CD14-positive monocyte (primary cell): ENCODE measurements at regions not wholly inside any gene's neighbourhood (a gene's known extent, or its start where the extent isn't known, plus 50 kb on each side); places are given as distances from the start of the nearest gene placed in this dataset.
"Not testable (repeated sequence)": the region's sequence is repeated elsewhere in the genome, so short reads cannot be mapped to it uniquely, and the experiment has no call there.

Experiments
- DNase-seq, 3 donors: peaks; one replicate each; pipeline ENCODE4 v3.0.0-alpha.2; 2011 to 2022
- H2AFZ ChIP-seq: 2 replicates; pipeline ENCODE4 v1.6.0; 2012; ENCODE audit warnings: mild to moderate bottlenecking, low read depth, low read length, inconsistent platforms; ENCODE audit not compliant: insufficient read depth, poor library complexity, severe bottlenecking
- H3K27ac ChIP-seq, 2 donors: 1 replicate in 1 of 2; 2 replicates in 1 of 2; pipeline ENCODE4 v1.5.1; 2012 to 2013; ENCODE audit warnings: low read length in 2 of 2, control low read depth in 1 of 2, inconsistent platforms in 1 of 2, low read depth in 1 of 2, mild to moderate bottlenecking in 1 of 2
- H3K27me3 ChIP-seq, 2 donors: one replicate each; pipeline versions ENCODE4 v1.6.0 to v1.6.1; 2011 to 2013; ENCODE audit warnings: low read length in 2 of 2; ENCODE audit not compliant: control insufficient read depth in 2 of 2, insufficient read depth in 2 of 2
- H3K36me3 ChIP-seq, 2 donors: replicated peaks in 1 of 2; 1 replicate in 1 of 2; 2 replicates in 1 of 2; pipeline versions ENCODE4 v1.5.1 to v1.6.1; 2012 to 2013; ENCODE audit warnings: low read length in 2 of 2, control low read depth in 1 of 2, inconsistent platforms in 1 of 2, mild to moderate bottlenecking in 1 of 2; ENCODE audit not compliant: insufficient read depth in 2 of 2, control insufficient read depth in 1 of 2
- H3K4me1 ChIP-seq, 2 donors: 1 replicate in 1 of 2; 2 replicates in 1 of 2; pipeline versions ENCODE4 v1.5.1 to v1.6.1; 2012 to 2013; ENCODE audit warnings: low read length in 2 of 2, control low read depth in 1 of 2, inconsistent platforms in 1 of 2, mild to moderate bottlenecking in 1 of 2, moderate library complexity in 1 of 2; ENCODE audit not compliant: insufficient read depth in 2 of 2, control insufficient read depth in 1 of 2
- H3K4me2 ChIP-seq: replicated peaks from 2 replicates; pipeline ENCODE3; 2012; ENCODE audit warnings: low read length, moderate library complexity, mild to moderate bottlenecking; ENCODE audit not compliant: poor library complexity, severe bottlenecking; ENCODE audit errors: extremely low read depth
- H3K4me3 ChIP-seq, 3 experiments: fragments of 200-600 bp in 1 of 3; sonication (generic) in 1 of 3; replicated peaks in 1 of 3; 1 replicate in 2 of 3; 2 replicates in 1 of 3; pipeline ENCODE4 v1.5.1; 2011 to 2013; ENCODE audit warnings: low read length in 3 of 3, mild to moderate bottlenecking in 3 of 3, control low read depth in 2 of 3, low read depth in 2 of 3, inconsistent platforms in 1 of 3, moderate library complexity in 1 of 3
- H3K79me2 ChIP-seq: 2 replicates; pipeline ENCODE4 v1.6.0; 2012; ENCODE audit warnings: mild to moderate bottlenecking, control low read depth, inconsistent platforms, low read length, moderate library complexity; ENCODE audit not compliant: insufficient read depth
- H3K9ac ChIP-seq: 2 replicates; pipeline ENCODE4 v1.6.0; 2017; ENCODE audit warnings: low read length, mild to moderate bottlenecking; ENCODE audit not compliant: insufficient read depth, poor library complexity, severe bottlenecking
- H3K9me3 ChIP-seq, 2 donors: replicated peaks in 1 of 2; 1 replicate in 1 of 2; 2 replicates in 1 of 2; pipeline versions ENCODE4 v1.5.1 to v1.6.1; 2012 to 2013; ENCODE audit warnings: low read length in 2 of 2, control low read depth in 1 of 2; ENCODE audit not compliant: control insufficient read depth in 1 of 2, insufficient read depth in 1 of 2
- H4K20me1 ChIP-seq: 2 replicates; pipeline ENCODE4 v1.6.0; 2012; ENCODE audit warnings: mild to moderate bottlenecking, low read length, control low read depth, moderate library complexity; ENCODE audit not compliant: insufficient read depth
- H3K27ac Mint-ChIP-seq, 7 donors: one replicate each; pipeline ENCODE4 v1.8.0; 2020; ENCODE audit warnings: mild to moderate bottlenecking in 7 of 7, mixed read lengths in 7 of 7, moderate library complexity in 6 of 7, inconsistent platforms in 2 of 7
- H3K27me3 Mint-ChIP-seq, 3 donors: one replicate each; pipeline ENCODE4 v1.8.0; 2021 to 2022; ENCODE audit warnings: low read depth in 3 of 3, mild to moderate bottlenecking in 3 of 3, mixed read lengths in 3 of 3, moderate library complexity in 3 of 3, inconsistent platforms in 1 of 3
- H3K36me3 Mint-ChIP-seq, 2 donors: one replicate each; pipeline ENCODE4 v1.8.0; 2020; ENCODE audit warnings: mixed read lengths in 2 of 2, inconsistent platforms in 1 of 2, mild to moderate bottlenecking in 1 of 2
- H3K4me1 Mint-ChIP-seq: one replicate; pipeline ENCODE4 v1.8.0; 2020; ENCODE audit warnings: mild to moderate bottlenecking, mixed read lengths
- H3K4me3 Mint-ChIP-seq, 2 donors: one replicate each; pipeline ENCODE4 v1.8.0; 2020; ENCODE audit warnings: mild to moderate bottlenecking in 2 of 2, mixed read lengths in 2 of 2, moderate library complexity in 1 of 2
- H3K9me3 Mint-ChIP-seq, 7 donors: one replicate each; pipeline ENCODE4 v1.8.0; 2020 to 2022; ENCODE audit warnings: mixed read lengths in 7 of 7, mild to moderate bottlenecking in 6 of 7, moderate library complexity in 6 of 7, inconsistent platforms in 2 of 7
- WGBS: methylation state at CpG from one replicate; pipeline ENCODE4 v1.1.5; 2013; ENCODE audit warnings: missing lambda C conversion rate; ENCODE audit not compliant: insufficient coverage; 5-methylcytosine and 5-hydroxymethylcytosine counted together
- intact Hi-C, 2 donors: fragments of 100-400 bp; cut with micrococcal nuclease; formaldehyde crosslinking; loops; one replicate each; pipeline versions ENCODE4 v1.15.0 to v1.15.1; 2023
- TF ChIP-seq, protein P1 (sequence below): fragments of 200-600 bp; IDR thresholded peaks from one replicate; pipeline ENCODE4 v1.8.0; 2022; ENCODE audit warnings: antibody characterized with exemption, mild to moderate bottlenecking

DNA sequence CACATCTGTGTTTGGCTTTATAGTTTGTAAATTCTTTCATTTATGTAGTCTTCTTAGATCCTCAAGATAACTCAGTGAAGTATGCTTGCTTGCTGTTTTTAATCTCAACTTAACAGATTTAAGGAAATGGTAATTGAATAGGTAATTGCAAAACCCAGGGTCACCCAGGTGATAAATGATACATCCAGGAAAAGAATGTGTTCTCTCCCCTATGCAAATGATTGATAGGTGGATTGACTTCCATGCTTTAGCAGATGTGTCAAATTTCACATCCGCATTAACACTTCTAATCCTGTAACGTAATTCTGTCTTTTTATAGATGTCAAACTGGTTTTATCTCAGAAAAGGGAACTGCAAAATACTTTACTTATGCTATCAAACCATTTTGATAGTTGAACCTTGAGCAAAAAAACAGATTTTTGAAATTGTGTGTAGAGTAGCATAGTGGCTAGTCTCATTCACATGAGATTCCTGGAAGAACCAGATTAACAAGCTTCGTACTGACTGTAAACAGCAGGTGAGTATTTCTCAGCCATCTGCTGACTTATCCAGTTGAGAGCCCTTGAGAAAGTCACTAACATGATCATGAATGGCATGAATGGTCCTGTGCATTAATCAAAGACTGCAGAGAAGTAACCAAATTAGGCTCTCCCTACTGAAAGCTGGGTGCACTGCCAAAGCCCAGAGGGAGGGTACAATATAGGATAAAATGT, 86.7 kb upstream of the PAM start:
- Histone ChIP-seq H3K9me3 (no peaks in the 10 kb centered on the region), H3K9ac (no peak overlapping the region), H2AFZ (no peak overlapping the region), H3K36me3 (no peaks in the 10 kb centered on the region), H3K4me2 (no peak overlapping the region), H3K27me3 (no peaks in the 10 kb centered on the region), H3K27ac (no peak overlapping the region), H3K79me2 (no peaks in the 10 kb centered on the region), H3K4me1 (no peaks in the 10 kb centered on the region), H3K4me3 (no peak overlapping the region), H4K20me1 (no peaks in the 10 kb centered on the region)
- H3K27me3 Mint-ChIP-seq: peaks cover 0 to 5% (median 2%) of the 10 kb centered on the region in 3 donors
- H3K36me3 Mint-ChIP-seq: no peaks in the 10 kb centered on the region
- H3K4me3 Mint-ChIP-seq: no peak overlapping the region
- TF ChIP-seq, protein P1, sequence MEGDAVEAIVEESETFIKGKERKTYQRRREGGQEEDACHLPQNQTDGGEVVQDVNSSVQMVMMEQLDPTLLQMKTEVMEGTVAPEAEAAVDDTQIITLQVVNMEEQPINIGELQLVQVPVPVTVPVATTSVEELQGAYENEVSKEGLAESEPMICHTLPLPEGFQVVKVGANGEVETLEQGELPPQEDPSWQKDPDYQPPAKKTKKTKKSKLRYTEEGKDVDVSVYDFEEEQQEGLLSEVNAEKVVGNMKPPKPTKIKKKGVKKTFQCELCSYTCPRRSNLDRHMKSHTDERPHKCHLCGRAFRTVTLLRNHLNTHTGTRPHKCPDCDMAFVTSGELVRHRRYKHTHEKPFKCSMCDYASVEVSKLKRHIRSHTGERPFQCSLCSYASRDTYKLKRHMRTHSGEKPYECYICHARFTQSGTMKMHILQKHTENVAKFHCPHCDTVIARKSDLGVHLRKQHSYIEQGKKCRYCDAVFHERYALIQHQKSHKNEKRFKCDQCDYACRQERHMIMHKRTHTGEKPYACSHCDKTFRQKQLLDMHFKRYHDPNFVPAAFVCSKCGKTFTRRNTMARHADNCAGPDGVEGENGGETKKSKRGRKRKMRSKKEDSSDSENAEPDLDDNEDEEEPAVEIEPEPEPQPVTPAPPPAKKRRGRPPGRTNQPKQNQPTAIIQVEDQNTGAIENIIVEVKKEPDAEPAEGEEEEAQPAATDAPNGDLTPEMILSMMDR: no peak
- H3K27ac Mint-ChIP-seq: no peak overlapping the region
- no peaks in the 10 kb centered on the region for H3K4me1 Mint-ChIP-seq
- no peak for DNase-seq
- H3K9me3 Mint-ChIP-seq: peaks cover 0 to 9% (median 2%) of the 10 kb centered on the region in 7 donors
- 71% methylated on average over 1 of the region's 3 CpGs for WGBS
- intact Hi-C loops: no loop called here

DNA sequence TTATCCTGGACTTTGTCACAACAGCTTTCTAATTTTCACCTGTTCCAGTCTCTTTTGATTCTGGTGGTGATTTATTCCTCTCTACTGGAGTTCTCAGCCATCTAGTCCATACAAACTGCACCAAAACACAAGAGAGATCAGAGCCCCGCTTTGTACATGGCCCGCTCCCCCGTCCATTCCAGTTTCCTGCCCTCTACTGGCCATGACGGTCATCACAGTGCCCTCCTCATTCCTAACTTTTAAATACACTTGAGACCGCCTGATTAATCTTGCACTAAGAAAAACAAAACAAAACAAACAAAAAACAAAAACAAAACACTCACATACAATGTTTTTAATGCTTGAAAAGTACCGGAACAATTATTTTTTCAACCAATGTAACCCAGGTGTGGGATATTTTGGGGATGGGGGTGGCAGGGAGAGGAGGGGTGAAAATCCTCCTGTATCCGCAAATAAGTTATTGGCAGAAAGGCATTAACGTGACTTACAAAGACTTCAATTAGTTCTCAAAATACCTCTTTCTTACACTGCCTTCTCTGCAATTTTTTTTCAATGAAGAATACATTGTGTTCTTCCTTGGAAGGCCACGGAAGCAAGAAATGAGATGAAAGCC, 84.8 kb upstream of the PAM start:
- Histone ChIP-seq H3K27ac (no peak overlapping the region), H3K4me1 (no peaks in the 10 kb centered on the region), H3K36me3 (no peaks in the 10 kb centered on the region), H3K9ac (no peak overlapping the region), H2AFZ (no peak overlapping the region), H3K27me3 (no peaks in the 10 kb centered on the region), H3K4me2 (no peak overlapping the region), H3K4me3 (no peak overlapping the region), H4K20me1 (no peaks in the 10 kb centered on the region), H3K9me3 (no peaks in the 10 kb centered on the region), H3K79me2 (no peaks in the 10 kb centered on the region)
- no peaks in the 10 kb centered on the region for H3K36me3 Mint-ChIP-seq
- 40% methylated on average over 3 of the region's 9 CpGs for WGBS
- H3K27ac Mint-ChIP-seq: no peak overlapping the region
- DNase-seq: no peak
- no peak overlapping the region for H3K4me3 Mint-ChIP-seq
- peaks cover 1 to 9% (median 5%) of the 10 kb centered on the region in 7 donors for H3K9me3 Mint-ChIP-seq
- H3K27me3 Mint-ChIP-seq: peaks cover 0 to 7% (median 2%) of the 10 kb centered on the region in 3 donors
- no peaks in the 10 kb centered on the region for H3K4me1 Mint-ChIP-seq
- intact Hi-C loops: no loop called here
- TF ChIP-seq, protein P1: peak; percentile 24

GRCh38 chr5:102671033-102671734, 83.9 kb upstream of the PAM start:
- not testable (repeated sequence) for H3K4me3 Mint-ChIP-seq, H3K4me2 ChIP-seq, H3K27me3 Mint-ChIP-seq

More at GRCh38 chr5:102671033-102671734, 83.9 kb upstream of the PAM start:
- H3K9ac ChIP-seq, H3K36me3 Mint-ChIP-seq, H3K4me3 ChIP-seq, H3K27ac ChIP-seq, H3K4me1 Mint-ChIP-seq, DNase-seq, H2AFZ ChIP-seq, H3K36me3 ChIP-seq, H3K4me1 ChIP-seq, H4K20me1 ChIP-seq, H3K27me3 ChIP-seq, H3K27ac Mint-ChIP-seq, intact Hi-C loops, H3K9me3 ChIP-seq, H3K79me2 ChIP-seq, H3K9me3 Mint-ChIP-seq: not testable (repeated sequence)
- 96% methylated on average over 9 of the region's 32 CpGs for WGBS
